ENCODE measurements at regions not wholly inside any gene's neighbourhood (a gene's known extent, or its start where the extent isn't known, plus 50 kb on each side); places are given as distances from the start of the nearest gene placed in this dataset.

GRCh38 chr3:25265284-25265683 is 162.8 kb upstream of the RARB start:
- DNase-seq = no peak

GRCh38 chr3:25266677-25267076 is 161.4 kb upstream of the RARB start:
- DNase-seq = no peak

- DNase-seq = no peak
Measured at GRCh38 chr3:25272090-25272489, 156.0 kb upstream of the RARB start.

GRCh38 chr3:25273582-25274171 is 154.4 kb upstream of the RARB start:
- no peak for DNase-seq

- DNase-seq = no peak
Measured at GRCh38 chr3:25277503-25277902, 150.6 kb upstream of the RARB start.

GRCh38 chr3:25281041-25281731 is 146.9 kb upstream of the RARB start:
- no peak for DNase-seq

- no peak for DNase-seq
Measured at GRCh38 chr3:25281732-25282126, 146.3 kb upstream of the RARB start.

GRCh38 chr3:25283613-25284012 is 144.4 kb upstream of the RARB start:
- no peak for DNase-seq

- no peak for DNase-seq
Measured at GRCh38 chr3:25284249-25284648, 143.8 kb upstream of the RARB start.

GRCh38 chr3:25287291-25287884 is 140.7 kb upstream of the RARB start:
- no peak for DNase-seq

GRCh38 chr3:25288413-25288812 is 139.7 kb upstream of the RARB start:
- DNase-seq = no peak

GRCh38 chr3:25289156-25289555 is 138.9 kb upstream of the RARB start:
- DNase-seq = no peak

GRCh38 chr3:25289663-25290062 is 138.4 kb upstream of the RARB start:
- no peak for DNase-seq

GRCh38 chr3:25291481-25291905 is 136.6 kb upstream of the RARB start:
- DNase-seq = no peak

GRCh38 chr3:25292036-25292435 is 136.0 kb upstream of the RARB start:
- DNase-seq = no peak

- DNase-seq = no peak
Measured at GRCh38 chr3:25292595-25292994, 135.5 kb upstream of the RARB start.

- DNase-seq = no peak
Measured at GRCh38 chr3:25293736-25294135, 134.3 kb upstream of the RARB start.

- DNase-seq = no peak
Measured at GRCh38 chr3:25294169-25294805, 133.8 kb upstream of the RARB start.

- no peak for DNase-seq
Measured at GRCh38 chr3:25297667-25298585, 130.1 kb upstream of the RARB start.

GRCh38 chr3:25300141-25300540 is 127.9 kb upstream of the RARB start:
- DNase-seq = no peak

GRCh38 chr3:25304916-25305315 is 123.1 kb upstream of the RARB start:
- DNase-seq = no peak

GRCh38 chr3:25306066-25306465 is 122.0 kb upstream of the RARB start:
- no peak for DNase-seq

- no peak for DNase-seq
Measured at GRCh38 chr3:25306705-25307104, 121.4 kb upstream of the RARB start.

All from T-helper 9 cell (primary cell).